MM.1S (cell line): ENCODE measurements at regions not wholly inside any gene's neighbourhood (a gene's known extent, or its start where the extent isn't known, plus 50 kb on each side); places are given as distances from the start of the nearest gene placed in this dataset.

Source experiments
- CTCF ChIP-seq: fragments of 300-600 bp; sonication (generic); IDR thresholded peaks from 2 replicates; pipeline ENCODE4 v1.5.1; 2016; ENCODE audit warnings: antibody characterized with exemption, low read length, mixed read lengths
- EZH2 ChIP-seq: fragments of 300-600 bp; sonication (generic); optimal IDR thresholded peaks from 2 replicates; pipeline ENCODE3; 2017; ENCODE audit warnings: low read depth, mild to moderate bottlenecking, antibody characterized with exemption, low read length, mixed read lengths
- EZH2phosphoT487 ChIP-seq: fragments of 300-600 bp; sonication (generic); IDR thresholded peaks from 2 replicates; pipeline ENCODE4 v1.6.1; 2018; ENCODE audit warnings: antibody characterized with exemption, low read length

GRCh38 chr12:72139411-72139810, 132.8 kb upstream of the TRHDE start:
- TF ChIP-seq CTCF (no peak), EZH2 (no peak), EZH2phosphoT487 (no peak)
